ENCODE measurements at regions not wholly inside any gene's neighbourhood (a gene's known extent, or its start where the extent isn't known, plus 50 kb on each side); places are given as distances from the start of the nearest gene placed in this dataset.

- no peak for TF ChIP-seq YY1 (IDR thresholded peaks at IDR 0.05; ENCODE audit: low read depth)
- no peak for TF ChIP-seq REST (IDR thresholded peaks at IDR 0.05; ENCODE audit: low read depth)
- no peak for TF ChIP-seq NFIC (IDR thresholded peaks at IDR 0.05)
- no peak for TF ChIP-seq ZBTB7A (IDR thresholded peaks at IDR 0.05; ENCODE audit: low read depth)
These were observed 51.0 kb upstream of the WAC start for GRCh38 chr10:28481968-28482367.

All from Ishikawa (cell line).